LNCAP (cell line): ENCODE measurements at regions not wholly inside any gene's neighbourhood (a gene's known extent, or its start where the extent isn't known, plus 50 kb on each side); places are given as distances from the start of the nearest gene placed in this dataset.

ENCODE experiments used
- TF ChIP-seq, protein P1 (sequence below): fragments of 450-650 bp; IDR thresholded peaks from 2 replicates; pipeline ENCODE4 v1.5.1; 2017; ENCODE audit warnings: mild to moderate bottlenecking

DNA sequence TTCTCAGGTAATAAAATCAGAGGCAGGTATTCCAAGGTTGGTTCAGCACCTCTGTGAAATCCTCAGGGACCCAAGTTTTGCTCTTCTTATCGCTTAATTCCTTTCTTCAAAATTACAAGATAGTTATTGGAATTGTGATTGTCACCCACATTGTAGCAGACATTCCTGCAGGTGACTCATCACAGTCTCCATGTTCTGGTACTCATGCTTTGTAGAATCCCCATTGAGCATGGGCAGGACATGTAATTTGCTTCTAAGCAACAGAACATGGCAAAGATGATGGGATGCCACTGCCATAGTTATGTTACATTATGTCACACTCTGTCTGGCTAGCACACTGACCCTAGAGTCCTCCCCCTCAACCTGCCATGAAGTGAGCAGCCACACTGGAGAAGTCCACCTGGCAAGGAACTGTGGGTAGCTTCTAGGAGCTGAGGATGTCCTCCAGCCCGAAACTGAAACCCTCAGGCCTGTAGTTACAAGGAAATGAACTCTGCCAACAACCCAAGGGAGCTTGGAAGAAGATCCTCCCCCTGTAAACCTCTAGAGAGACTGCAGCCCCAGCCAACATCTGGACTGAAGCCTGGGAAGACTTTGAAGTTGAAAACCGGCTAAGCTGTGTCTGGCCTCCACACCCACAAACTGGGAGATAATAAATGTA is 58.3 kb upstream of the GUCY1A1 start:
- TF ChIP-seq, protein P1, sequence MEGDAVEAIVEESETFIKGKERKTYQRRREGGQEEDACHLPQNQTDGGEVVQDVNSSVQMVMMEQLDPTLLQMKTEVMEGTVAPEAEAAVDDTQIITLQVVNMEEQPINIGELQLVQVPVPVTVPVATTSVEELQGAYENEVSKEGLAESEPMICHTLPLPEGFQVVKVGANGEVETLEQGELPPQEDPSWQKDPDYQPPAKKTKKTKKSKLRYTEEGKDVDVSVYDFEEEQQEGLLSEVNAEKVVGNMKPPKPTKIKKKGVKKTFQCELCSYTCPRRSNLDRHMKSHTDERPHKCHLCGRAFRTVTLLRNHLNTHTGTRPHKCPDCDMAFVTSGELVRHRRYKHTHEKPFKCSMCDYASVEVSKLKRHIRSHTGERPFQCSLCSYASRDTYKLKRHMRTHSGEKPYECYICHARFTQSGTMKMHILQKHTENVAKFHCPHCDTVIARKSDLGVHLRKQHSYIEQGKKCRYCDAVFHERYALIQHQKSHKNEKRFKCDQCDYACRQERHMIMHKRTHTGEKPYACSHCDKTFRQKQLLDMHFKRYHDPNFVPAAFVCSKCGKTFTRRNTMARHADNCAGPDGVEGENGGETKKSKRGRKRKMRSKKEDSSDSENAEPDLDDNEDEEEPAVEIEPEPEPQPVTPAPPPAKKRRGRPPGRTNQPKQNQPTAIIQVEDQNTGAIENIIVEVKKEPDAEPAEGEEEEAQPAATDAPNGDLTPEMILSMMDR: no peak

DNA sequence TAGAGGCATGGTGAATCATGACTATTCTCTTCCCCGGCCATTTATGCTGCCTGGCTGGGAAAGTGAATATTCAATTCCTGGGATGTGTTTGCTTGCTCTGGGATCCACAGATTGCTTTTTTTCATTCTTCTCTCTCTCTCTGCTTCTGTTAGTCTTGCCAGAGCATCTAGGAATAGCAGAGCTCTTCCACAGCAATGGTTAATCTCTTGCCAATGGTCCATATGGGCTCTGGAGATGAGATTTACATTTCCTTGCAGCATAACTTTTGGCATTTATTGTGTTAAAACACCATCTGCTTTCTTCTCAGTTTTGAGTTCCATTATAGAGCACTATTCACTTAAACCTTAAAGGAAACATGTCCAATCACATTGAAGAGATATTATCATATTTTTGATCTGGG is 59.2 kb upstream of the GUCY1A1 start:
- TF ChIP-seq, protein P1: no peak

DNA sequence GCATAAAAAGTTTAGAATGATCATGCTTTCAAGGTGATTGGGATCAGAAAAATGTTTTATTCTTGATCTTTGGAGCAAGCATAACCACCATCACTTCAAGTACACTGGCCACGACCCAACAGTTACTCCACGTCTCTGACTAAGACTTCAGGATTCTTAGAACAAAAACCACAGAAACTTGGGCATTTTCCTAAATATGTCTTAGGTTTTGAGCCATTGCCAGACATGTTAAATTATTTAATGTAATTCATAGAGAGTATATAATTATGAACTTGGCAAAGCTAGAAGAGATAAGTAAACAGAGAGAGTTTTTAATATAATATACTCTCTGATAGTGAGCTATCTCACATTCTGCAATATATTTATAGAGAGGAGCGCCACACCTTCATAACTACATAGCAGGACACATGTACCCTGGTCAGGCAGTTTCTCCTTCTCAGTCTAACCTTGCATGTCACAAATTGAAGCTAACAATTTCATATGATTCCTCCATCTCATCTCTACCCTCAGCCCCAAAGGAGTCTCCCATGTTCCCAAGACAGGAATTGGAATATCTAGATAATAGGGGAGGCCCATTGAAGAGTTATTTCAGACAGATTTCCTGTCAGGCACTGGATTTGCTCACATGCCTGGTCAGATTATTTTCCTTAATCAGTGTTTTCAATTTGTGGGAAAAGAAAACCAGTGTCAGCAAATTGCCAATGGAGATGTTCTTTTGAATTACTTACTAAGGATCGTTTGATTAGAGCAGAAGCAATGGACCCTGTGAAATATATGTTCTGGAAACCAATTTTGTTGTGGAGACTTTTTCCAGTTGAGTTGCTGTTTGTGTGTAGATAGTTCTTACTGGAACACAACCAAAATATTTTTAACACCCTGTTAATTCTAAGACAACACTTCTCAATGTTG is 61.7 kb upstream of the GUCY1A1 start:
- TF ChIP-seq, protein P1: no peak

DNA sequence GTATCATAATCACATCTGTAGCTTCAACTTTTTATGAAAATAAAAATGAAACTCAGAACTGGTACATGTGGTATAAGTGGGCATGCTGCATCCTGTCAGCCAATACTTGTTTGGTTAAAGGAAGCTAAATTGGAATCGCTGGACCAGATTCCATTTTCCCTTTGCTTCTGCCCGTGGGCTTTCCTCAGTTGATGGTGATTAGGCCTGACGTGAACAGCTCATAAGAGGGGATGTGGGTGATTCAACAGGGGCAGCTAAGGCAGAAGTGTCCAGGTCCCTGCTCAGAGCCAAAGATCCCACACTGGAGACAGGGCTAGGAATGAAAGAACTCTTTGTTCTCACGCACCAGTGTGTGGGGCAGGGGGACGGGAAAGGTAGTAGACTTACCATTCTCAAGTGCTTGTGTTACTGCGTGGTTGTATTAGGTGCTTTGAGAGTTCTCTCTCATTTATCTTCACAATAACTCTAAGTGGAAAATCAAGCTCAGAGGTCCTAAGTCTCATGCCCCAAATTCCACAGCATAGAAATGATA is 63.2 kb upstream of the GUCY1A1 start:
- TF ChIP-seq, protein P1: no peak

DNA sequence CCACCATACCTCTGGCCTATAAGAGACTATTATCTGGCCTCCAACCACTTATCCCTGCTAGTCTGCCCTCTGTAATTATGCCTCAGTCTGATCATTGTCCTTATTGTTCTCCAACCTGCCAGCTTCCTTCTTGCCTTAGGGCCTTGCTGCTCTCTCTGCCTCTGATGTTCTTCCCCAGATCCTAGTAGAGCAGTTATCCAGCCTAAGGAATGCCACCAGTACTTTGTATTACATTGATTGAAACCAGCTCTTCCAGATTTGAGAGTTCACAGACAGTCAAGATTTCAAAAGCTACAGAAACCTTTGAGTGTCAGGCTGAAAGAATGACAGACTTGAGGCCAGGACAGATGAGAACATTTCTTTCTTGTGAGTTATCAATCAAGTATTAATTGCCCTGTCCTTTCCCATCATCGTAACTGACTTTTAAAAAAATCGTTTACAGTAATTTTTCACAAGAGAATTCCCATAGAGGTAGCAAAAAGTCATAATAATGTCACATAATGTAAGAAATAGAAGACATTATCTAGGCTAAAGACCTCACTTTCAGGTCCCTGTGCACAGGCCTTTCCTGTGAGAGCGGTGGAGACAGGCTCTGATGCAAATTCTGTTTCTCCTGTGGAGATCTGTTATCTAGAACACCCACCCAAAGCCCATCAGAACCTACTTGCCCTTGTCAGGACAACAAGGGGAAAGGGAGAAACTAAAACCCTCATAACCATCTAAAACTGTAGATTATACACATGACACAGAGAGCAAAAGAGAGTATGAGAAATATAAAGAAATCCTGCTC is 64.1 kb upstream of the GUCY1A1 start:
- TF ChIP-seq, protein P1: no peak

DNA sequence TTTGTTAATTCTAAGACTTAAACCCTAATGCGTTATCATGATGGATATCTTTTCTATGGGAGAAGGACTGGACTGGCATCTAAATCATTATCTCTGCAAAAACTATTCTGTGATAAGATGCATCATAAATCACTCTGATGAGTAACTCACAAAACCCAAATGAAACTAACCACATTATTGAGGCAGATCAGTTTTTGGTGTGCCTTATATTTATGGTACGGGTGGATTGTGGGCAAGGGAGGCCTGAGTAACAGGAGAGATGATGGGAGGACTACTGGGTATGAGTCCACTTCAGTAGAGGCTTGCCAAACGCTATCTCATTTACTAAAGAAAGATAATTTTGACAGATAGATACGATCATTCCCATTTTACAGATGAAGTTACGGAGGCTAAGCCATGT is 66.4 kb upstream of the GUCY1A1 start:
- TF ChIP-seq, protein P1: no peak

DNA sequence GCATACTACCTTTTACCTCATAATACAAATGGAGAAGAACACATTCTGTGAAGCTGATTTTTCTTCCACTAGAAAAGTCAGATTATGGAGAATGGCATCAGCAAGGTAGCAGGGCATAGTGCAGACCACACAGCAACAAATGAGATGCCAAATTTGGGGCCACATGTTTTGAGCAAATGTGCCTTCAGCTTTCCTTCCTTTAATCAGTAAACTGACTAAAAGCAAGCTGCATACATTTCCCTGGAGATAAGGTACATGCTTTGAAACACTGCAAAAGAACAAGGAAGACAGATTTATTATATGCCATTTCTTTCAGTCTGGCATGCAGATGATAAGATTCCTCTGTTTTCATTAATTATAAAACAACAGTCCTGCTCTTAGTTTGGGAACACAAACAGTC is 67.1 kb upstream of the GUCY1A1 start:
- TF ChIP-seq, protein P1: no peak
